HG03135 (cell line): ENCODE measurements at regions not wholly inside any gene's neighbourhood (a gene's known extent, or its start where the extent isn't known, plus 50 kb on each side); places are given as distances from the start of the nearest gene placed in this dataset.
A peak's percentile ranks its signal among the peaks of the same experiment; 100 is the strongest.
"Not testable (repeated sequence)": the region's sequence is repeated elsewhere in the genome, so short reads cannot be mapped to it uniquely, and the experiment has no call there.

ENCODE experiments used
- ATAC-seq: cut with Tn5 transposase; IDR thresholded peaks from one replicate; pipeline ENCODE4 v1.9.1; 2021; ENCODE audit warnings: mild to moderate bottlenecking, moderate library complexity; ENCODE audit not compliant: unreplicated experiment

DNA sequence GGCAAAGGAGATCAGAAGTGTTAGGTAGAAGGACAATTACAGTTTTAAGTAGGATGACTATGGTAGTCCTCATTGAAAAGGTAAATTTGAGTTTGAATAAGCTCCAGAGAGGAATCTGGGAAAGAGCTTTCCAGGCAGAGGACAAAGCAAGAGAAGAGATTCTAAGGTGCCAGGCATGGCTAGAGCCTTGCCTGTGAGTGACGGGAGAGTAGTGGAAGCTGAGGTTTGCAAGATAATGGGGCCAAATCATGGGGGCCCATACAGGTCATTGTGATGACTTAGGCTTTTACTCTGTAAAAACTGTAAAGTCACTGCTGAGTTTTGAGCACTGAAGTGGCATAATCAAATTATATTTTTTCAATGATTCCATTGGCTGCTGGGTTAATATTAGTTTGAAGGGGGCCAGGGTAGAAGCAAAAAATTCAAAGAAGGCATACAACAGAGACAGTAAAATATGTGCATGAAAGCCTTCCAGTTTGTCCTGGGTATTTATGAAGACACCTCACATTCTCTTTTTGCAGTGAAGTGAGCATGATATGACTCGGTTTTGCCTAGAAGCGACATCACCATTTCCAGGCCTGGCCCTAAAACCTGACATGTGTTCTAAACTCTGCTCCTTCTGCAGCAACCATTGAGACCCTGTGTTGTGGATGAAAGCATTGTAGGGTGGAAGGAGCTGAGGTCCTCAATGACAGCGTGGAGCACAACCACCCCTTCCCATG is 279.8 kb upstream of the TNC start:
- no peak for ATAC-seq

DNA sequence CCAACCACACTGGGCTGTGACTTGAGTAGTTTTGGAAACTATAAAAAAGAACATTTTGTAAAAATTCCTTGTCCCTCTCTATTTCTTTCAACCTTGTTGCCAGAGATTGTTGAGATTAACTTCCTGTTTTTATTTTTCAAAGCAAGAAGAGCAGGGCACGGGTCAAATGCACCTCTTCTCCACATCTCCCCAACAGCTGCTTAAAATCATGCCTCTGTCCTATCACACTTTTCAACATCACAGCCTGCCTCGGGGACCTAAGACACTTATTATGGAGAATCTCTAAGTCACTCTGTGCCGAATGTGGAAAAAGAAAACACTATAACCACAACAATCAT is 280.3 kb upstream of the TNC start:
- ATAC-seq: no peak

DNA sequence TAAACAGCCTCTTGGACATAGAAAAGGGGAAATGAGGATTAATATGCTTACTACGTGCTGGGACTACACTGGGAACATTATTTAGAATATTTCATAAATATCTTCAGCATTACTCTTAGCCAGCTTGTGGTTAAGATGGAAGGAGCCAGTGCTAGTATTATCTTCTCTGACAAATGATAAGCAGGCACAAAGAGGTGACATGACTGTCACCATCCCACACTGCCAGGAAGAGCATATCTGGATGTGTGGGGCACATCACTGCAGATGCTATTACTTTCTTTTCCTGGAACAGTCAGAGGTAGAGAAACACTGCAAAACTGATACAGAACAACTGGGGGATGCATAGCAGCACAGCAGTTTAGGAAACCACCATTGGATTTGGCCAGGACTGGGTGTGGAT is 281.0 kb upstream of the TNC start:
- no peak for ATAC-seq

GRCh38 chr9:115400796-115401195 is 282.8 kb upstream of the TNC start:
- no peak for ATAC-seq

DNA sequence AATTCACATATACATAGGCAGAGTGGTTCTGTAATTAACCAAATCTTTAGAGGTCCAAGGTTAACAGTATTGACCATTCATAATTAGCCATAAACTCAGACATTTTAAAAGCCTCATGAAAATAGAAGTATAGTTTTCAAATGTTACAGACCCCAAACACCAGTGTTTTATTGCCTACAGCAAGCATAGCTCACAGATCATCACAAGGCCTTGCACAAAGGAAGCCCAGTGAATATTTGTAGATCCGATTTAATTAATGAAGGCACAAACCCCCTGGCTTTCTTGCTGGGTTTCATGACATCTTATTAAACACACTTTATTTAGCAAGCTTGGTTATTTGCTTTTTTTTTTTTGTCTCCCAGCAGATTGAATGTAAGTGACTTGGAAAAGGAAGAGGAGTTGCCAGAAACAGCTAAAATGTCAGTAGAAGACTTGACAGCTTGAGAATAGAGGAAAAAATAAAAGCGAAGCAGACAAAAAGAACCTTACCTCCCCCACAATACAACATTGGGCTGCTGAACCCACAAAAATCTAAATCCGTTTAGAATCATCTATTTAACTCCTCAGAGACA is 283.9 kb upstream of the TNC start:
- no peak for ATAC-seq

DNA sequence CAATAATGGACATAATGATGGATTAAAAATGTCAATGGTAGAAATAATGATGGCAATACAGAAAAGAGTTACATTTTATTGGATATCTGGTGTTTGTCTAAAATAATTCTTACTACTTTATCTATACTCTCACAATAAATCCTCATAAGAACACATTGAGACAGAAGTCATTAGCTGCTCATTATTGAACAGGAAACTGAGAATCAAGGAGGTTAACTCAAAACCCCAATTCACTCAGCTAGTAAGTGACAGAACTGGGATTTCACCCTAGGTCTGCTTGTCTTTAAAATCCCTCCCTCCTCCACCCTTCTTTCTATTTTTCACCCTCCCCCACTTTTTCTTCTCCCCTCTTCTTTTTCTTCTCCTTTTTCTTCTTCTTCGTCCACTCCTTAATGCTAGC is 285.8 kb upstream of the TNC start:
- no peak for ATAC-seq

DNA sequence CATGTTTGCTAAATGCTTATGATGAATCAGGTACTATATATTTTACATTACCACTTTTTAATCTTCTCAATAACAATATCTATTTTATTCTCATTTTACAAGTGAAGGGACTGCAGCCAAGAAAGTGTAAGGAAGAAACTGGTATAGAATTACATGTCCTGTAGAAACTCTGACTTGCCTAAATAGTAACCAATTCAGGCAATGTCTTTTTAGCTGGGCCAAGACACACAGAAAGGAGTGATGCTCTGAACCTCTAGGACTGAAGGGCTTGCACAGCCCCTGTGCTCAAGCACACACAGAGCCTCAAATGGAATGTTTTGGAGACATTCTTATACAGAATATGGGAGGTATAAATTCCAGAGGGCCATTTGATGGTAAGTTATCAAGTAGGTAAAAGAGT is 286.4 kb upstream of the TNC start:
- ATAC-seq: no peak

DNA sequence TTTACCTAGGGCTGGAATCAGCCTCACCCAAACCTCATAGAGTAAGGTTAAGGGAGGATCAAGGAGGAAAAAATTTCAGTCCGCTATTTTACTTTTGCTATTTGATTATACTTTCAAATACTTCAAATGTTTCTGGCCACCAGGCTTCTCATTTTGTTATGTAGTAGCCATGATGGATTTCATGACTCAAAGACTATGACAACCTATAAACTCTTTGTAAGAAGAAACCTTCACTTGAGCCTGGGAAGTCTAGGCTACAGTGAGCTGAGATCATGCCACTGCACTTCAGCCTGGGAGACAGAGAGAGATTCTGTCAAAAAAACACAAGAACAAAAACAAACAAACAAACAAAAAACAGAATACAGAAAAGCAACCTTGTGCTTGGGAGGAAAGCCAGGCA is 293.6 kb upstream of the TNC start:
- ATAC-seq: no peak

- ATAC-seq: no peak
These were observed 294.1 kb upstream of the TNC start for GRCh38 chr9:115411993-115412452.

DNA sequence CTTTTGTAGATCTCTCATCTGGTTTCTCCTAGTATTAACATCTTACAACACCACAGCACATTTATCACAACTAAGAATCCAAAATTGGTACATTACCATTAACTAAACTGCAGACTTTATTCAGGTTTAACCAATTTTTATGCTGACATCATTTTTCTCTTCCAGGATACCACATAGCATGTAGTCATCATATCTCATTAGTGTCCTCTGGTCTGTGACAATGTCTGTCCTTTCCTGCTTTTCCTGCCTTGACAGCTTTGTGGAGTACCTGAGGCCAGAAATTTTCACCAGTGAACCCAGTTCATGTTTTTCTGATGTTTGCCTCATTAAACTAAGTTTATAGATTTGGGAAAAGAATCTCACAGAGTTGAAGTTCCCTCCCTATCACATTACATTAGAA is 294.7 kb upstream of the TNC start:
- no peak for ATAC-seq

- ATAC-seq: no peak
These were observed 295.3 kb upstream of the TNC start for GRCh38 chr9:115413304-115413703.

DNA sequence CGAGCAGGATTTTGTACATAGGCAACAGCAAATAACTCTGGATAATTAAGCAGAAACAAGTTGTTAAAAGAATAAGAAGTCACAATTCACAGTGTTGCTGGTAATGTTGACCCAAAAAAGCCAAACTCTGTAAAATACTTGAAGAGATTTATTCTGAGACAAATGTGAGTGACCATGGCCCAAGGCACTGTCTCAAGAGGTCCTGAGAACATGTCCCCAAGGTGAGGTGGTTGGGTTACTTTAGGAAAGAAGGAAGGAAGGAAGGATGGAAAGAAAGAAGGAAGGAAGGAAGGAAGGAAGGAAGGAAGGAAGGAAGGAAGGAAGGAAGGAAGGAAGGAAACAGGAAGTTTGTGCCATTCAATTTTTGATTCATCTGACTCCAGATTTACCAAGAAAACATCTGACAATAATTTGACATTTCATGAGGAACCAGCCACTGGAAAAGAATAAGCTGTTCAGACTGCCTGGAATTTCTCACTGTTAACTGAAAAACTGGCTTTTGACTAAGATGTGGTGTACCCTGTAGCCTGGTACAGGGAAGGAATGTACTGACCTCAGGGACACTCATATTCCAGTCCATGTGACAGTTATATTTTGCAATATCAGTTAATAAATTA is 295.9 kb upstream of the TNC start:
- ATAC-seq: no peak

DNA sequence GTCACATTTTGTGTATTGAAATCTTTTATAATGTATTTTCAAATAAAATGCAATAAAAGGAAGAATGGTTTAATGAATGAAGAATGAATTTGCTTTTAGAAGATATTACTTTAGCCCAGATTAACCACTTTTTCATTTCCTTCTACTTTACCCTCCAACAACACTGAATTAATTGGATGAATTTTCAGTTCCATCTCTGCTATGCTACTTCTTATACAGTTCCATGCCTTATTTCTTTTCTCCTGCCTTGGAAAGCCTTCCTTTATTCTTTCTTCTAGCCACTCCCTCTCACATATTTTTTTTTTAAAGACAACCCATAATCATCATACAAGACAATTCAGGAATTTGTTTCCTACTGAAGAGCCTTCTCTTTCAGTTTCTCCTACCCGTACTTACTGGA is 296.6 kb upstream of the TNC start:
- no peak for ATAC-seq

DNA sequence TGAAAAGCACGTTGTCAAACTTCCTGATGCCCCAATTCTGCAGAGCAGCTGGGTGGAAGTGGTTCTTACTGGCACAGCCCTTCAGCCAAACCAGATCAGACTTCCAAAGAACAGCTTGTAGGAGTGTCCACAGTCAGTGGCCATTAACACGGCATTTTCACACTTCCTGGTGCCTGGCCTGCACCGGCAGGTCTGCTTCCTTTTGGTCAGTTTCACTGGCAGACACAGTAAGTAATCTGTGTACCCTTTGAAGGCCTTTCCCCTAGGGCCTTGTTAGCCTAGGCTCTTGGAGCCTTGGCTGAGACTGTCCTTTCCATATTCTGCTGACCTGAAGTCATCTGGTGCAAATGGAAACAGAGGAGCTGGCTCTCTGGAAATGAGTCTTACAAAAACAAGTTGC is 297.5 kb upstream of the TNC start:
- ATAC-seq: no peak

GRCh38 chr9:115416299-115416698 is 298.3 kb upstream of the TNC start:
- ATAC-seq: peak; percentile 67

DNA sequence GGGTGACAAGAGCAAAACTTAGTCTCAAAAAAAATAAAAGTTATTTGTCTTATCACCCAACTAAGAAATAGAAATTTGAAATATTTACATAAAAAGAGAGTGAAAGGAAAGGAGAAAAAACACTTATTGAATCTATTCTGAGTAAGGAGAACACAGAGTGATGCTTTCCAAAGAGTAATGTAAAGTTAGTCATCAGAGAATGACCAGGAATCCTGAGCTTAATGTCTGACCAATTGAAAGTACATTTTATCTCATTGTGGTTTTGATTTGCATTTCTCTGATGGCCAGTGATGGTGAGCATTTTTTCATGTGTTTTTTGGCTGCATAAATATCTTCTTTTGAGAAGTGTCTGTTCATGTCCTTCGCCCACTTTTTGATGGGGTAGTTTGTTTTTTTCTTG is 300.2 kb upstream of the TNC start:
- ATAC-seq: not testable (repeated sequence)

- no peak for ATAC-seq
These were observed 305.0 kb upstream of the TNC start for GRCh38 chr9:115422932-115423440.

DNA sequence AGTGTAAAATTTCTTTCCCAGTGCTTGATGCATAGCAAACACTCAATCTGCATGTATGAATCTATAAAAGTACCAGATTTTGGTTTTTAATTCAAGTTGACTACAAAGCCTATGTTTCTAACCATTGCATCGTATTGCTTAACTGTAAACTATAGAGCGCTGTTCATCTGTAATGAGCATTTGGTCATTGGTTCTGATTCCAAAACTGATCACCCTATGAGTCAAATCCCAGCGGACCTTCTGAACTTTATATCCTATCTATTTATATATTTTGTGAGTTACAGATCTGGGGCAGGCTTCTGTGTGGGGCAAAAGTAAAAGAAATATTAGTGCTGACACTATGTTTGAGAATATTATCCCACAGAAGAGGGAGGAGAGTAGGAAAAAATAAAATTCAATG is 305.7 kb upstream of the TNC start:
- no peak for ATAC-seq

GRCh38 chr9:115425601-115426000 is 307.6 kb upstream of the TNC start:
- no peak for ATAC-seq

DNA sequence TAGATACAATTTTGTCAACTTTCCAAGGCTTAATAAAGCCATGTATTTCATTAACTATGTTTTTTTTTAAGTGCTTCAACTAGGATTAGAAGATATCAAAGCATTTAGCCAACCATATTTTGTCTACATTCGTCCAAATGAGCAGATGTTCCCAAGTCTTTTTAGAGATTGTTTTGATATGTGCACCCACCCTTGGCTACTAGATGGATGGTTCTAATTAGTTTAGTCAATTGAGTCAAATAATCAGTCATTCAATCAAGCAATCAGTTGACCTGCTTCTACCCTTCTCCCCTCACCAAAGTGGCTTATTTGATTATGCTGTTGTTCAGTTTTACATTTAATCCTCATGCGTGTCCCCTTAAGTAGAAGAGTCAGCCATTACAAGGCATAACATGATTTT is 319.5 kb upstream of the TNC start:
- ATAC-seq: no peak

DNA sequence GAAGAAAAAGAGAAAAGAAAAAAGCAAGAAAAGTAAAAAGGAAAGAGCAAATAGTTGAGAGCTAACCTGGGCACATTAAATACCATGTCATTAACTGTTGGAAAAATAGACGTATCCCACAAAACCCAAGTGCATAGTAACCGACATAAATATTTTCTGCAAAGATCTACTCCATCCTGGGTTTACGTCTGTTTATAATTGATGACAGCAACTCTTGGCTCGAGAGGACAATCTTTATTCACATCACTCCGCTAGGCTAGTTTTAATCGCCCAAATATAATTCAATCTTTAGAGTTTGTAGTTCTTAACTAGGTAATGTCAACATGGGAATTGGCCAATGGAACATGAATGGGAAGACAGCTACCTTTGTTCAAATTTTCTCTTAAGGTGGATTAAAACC is 321.7 kb upstream of the TNC start:
- ATAC-seq: no peak

DNA sequence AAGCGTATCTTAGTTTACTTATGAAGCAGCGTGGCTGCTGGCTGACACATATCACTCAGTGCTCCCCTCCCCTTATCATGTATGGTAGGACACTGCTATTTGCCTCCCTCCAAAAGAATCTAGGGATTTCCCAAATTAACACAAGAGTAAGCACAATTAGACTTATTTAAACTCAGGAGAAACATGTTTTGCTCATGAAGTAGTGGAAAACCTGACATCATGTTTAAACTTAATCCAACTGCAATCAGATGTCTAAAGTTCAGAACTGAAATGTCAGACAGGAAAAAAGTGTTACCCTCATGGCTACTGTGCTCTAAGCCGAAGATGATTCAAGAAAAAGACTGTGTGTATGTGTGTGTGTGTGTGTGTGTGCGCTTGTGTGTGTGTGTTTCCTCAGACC is 324.1 kb upstream of the TNC start:
- no peak for ATAC-seq
